ENCODE measurements at regions not wholly inside any gene's neighbourhood (a gene's known extent, or its start where the extent isn't known, plus 50 kb on each side); places are given as distances from the start of the nearest gene placed in this dataset.

DNA sequence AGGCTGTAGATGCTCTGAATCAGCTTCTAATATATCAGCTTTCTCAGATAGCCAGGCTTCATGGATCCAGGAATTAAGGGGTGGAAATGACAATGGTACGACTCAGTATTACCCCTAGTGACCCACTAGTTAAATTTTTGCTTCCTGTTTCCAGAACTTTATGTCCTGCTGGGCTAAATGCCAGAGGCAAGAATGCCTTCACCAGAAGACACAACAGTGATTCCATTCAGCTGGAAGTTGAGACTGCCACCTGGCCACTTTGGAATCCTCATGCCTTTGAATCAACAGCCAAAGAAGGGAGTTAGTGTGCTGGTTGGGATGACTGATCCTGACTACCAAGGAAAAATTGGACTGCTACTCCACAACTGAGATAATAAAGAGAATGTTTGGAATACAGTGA lies 239.1 kb downstream of the ASXL3 start:
- DNase-seq (ENCODE audit: low spot score) = no peak

DNA sequence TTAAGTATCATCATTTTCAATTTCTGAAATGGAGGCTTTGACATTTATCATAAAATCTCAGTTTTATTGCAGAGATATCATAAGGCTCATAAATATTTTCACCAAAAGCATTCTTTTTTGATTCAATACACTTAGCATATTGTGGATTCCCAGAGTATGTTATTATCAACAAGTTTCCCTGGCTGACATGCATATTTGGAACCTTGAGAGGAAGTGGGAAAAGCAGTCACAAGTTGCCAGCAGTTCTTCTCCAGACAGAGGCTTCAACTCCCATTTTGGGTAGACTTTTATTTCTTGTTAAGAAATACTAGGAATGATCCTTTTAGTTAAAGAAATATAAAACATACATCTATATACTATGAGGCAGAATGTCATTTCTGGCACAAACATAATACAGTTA lies 236.5 kb downstream of the ASXL3 start:
- no peak for DNase-seq (ENCODE audit: low spot score)

DNA sequence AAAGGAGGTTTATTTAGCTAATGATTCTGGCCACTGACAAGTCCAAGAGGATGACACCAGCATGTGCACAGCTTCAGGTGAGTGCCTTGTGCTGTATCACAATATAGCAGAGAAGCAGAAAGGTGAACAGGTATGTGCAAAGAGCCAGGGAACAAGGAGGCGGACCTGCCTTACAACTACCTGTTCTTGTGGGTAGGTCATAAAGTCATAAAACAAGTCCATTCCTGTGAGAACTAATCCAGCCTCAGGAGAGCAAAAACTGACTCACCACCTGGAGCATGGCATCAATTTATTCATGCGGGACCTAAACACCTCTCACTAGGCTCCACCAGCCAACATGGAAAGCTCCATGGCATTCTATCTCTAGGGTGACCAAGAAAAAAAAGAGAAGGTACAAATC lies 234.2 kb downstream of the ASXL3 start:
- DNase-seq (ENCODE audit: low spot score) = no peak

GRCh38 chr18:33805592-33805991 lies 227.6 kb downstream of the ASXL3 start:
- no peak for DNase-seq (ENCODE audit: low spot score)

DNA sequence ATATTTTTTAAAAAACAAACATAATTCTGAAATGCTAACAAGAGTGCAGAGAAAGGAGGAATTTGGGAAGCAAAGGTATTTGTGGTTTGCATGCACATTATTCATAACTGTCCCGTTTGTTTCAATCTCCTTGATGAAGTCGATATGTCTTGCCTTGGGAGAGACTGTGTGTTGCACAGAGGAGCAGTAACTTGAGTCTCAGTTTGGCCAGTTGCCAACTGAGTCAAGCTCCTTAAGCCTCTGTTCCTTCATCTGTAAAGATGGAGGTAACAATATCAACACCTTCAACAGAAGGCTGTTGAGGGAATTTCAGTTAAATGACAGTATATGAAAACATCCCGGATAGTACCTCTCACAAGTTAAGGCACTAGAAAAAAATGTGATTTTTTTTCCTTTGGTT lies 226.2 kb downstream of the ASXL3 start:
- no peak for DNase-seq (ENCODE audit: low spot score)

DNA sequence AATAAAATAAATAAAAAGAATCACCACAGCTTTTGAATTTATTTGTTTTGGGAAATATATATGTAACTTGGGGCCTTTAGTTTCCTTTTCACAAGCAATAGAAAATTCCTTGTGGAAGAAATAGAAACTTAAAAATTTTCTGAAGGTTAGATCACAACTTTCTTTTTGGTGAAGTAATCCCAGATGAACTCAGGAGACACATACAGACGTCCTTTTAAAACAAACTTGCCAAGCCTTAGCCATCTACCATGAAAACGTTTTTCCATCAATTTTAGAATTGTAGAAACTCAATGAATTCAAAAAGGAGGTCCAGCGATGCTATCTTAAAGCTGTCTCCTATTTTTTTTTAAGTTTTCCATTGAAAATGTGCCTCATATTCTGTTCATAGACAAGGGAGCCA lies 225.6 kb downstream of the ASXL3 start:
- DNase-seq (ENCODE audit: low spot score) = no peak

- no peak for DNase-seq (ENCODE audit: low spot score)
These were observed 224.9 kb downstream of the ASXL3 start for GRCh38 chr18:33802955-33803354.
